ENCODE measurements at regions not wholly inside any gene's neighbourhood (a gene's known extent, or its start where the extent isn't known, plus 50 kb on each side); places are given as distances from the start of the nearest gene placed in this dataset.

GRCh38 chr3:70863049-70863448, 550.6 kb upstream of the MDFIC2 start:
- CTCF ChIA-PET = no interaction called here
- Histone ChIP-seq H3K9me3 (ENCODE audit: control insufficient read depth in 1 of 2, insufficient read depth in 1 of 2, low read depth in 1 of 2, low read length in 2 of 2) (no peaks in the 10 kb centered on the region), H3K36me3 (ENCODE audit: control insufficient read depth in 1 of 2, insufficient read depth in 2 of 2, low read length in 2 of 2) (no peaks in the 10 kb centered on the region), H3K9ac (ENCODE audit: low read length) (no peak overlapping the region), H3K9me2 (ENCODE audit: insufficient read depth) (no peaks in the 10 kb centered on the region), H4K20me1 (ENCODE audit: insufficient read depth) (no peaks in the 10 kb centered on the region), H3K27ac (ENCODE audit: low read depth, low read length) (no peak overlapping the region), H3K4me2 (ENCODE audit: low read length) (no peak overlapping the region), H3K79me2 (ENCODE audit: insufficient read depth, low read length) (no peaks in the 10 kb centered on the region), H3K27me3 (ENCODE audit: insufficient read depth, low read length) (no peaks in the 10 kb centered on the region), H3K4me3 (replicated peaks in 1 of 2; ENCODE audit: low read depth in 1 of 2, low read length in 2 of 2) (no peak overlapping the region), H3K4me1 (ENCODE audit: control insufficient read depth in 1 of 2, insufficient read depth in 2 of 2, low read length in 2 of 2) (no peaks in the 10 kb centered on the region), H2AFZ (ENCODE audit: low read depth, low read length, poor library complexity, severe bottlenecking) (no peak overlapping the region)
- intact Hi-C loops (cut with micrococcal nuclease) = no loop called here
- ATAC-seq (no peak), DNase-seq (ENCODE audit: low read depth, low spot score) (no peak)
- BruUV-seq (replicated peaks) = no TSS peak
- TF ChIP-seq ZFX (IDR thresholded peaks at IDR 0.05) (no peak), CTCF (IDR thresholded peaks at IDR 0.05 in 2 of 3, conservative IDR thresholded peaks at IDR 0.05 in 1 of 3; ENCODE audit: borderline replicate concordance in 1 of 3, insufficient read depth in 1 of 3, low read depth in 2 of 3, low read length in 2 of 3) (no peak), ZBTB33 (IDR thresholded peaks at IDR 0.05; ENCODE audit: extremely low read depth, insufficient replicate concordance, low read length) (no peak), POLR2AphosphoS5 (IDR thresholded peaks at IDR 0.05; ENCODE audit: low read depth, low read length) (no peak), YY1 (IDR thresholded peaks at IDR 0.05; ENCODE audit: extremely low read depth, insufficient replicate concordance, low read depth, low read length) (no peak), EZH2phosphoT487 (IDR thresholded peaks at IDR 0.05; ENCODE audit: borderline replicate concordance) (no peak), TCF7L2 (IDR thresholded peaks at IDR 0.05; ENCODE audit: borderline replicate concordance, extremely low read depth, insufficient read depth, insufficient read length) (no peak), CBX3 (IDR thresholded peaks at IDR 0.05; ENCODE audit: low read depth) (no peak), FOSL1 (IDR thresholded peaks at IDR 0.05; ENCODE audit: low read depth) (no peak), ATF3 (IDR thresholded peaks at IDR 0.05) (no peak), ELF1 (IDR thresholded peaks at IDR 0.05; ENCODE audit: borderline replicate concordance, low read depth) (no peak), MAX (IDR thresholded peaks at IDR 0.05) (no peak), SP1 (IDR thresholded peaks at IDR 0.05; ENCODE audit: low read depth) (no peak), RAD21 (IDR thresholded peaks at IDR 0.05; ENCODE audit: low read depth) (no peak), JUND (IDR thresholded peaks at IDR 0.05) (no peak), EGR1 (IDR thresholded peaks at IDR 0.05; ENCODE audit: low read depth) (no peak)
- POLR2A ChIA-PET = no interaction called here
- RAD21 ChIA-PET (ENCODE audit: low non-redundant PET in 1 of 2, low total read pairs in 2 of 2, uncharacterized antibody in 2 of 2, unreplicated experiment in 2 of 2) = no interaction called here
